GM12873 (cell line): ENCODE measurements at regions not wholly inside any gene's neighbourhood (a gene's known extent, or its start where the extent isn't known, plus 50 kb on each side); places are given as distances from the start of the nearest gene placed in this dataset.

Source experiments
- CTCF ChIP-seq: IDR thresholded peaks from 2 replicates; pipeline ENCODE4 v1.5.1; 2012; ENCODE audit warnings: low read depth, mild to moderate bottlenecking, moderate library complexity, low read length, control low read depth; ENCODE audit not compliant: insufficient read depth; ENCODE audit errors: missing control alignments

GRCh38 chr3:182115328-182116015 lies 403.7 kb downstream of the SOX2 start:
- no peak for TF ChIP-seq CTCF

GRCh38 chr3:182116386-182116785 lies 404.7 kb downstream of the SOX2 start:
- TF ChIP-seq CTCF, result no peak

GRCh38 chr3:182117131-182117530 lies 405.4 kb downstream of the SOX2 start:
- TF ChIP-seq CTCF, result no peak

- TF ChIP-seq CTCF, result no peak
Measured at GRCh38 chr3:182117583-182117982, 405.9 kb downstream of the SOX2 start.

GRCh38 chr3:182118066-182118465 lies 406.3 kb downstream of the SOX2 start:
- TF ChIP-seq CTCF, result no peak

GRCh38 chr3:182121401-182121800 lies 409.7 kb downstream of the SOX2 start:
- TF ChIP-seq CTCF, result no peak

GRCh38 chr3:182122779-182123178 lies 411.1 kb downstream of the SOX2 start:
- TF ChIP-seq CTCF, result no peak
